HG03460 (cell line): ENCODE measurements at regions not wholly inside any gene's neighbourhood (a gene's known extent, or its start where the extent isn't known, plus 50 kb on each side); places are given as distances from the start of the nearest gene placed in this dataset.
A peak's percentile ranks its signal among the peaks of the same experiment; 100 is the strongest.
"Not testable (repeated sequence)": the region's sequence is repeated elsewhere in the genome, so short reads cannot be mapped to it uniquely, and the experiment has no call there.

Source experiments
- ATAC-seq: cut with Tn5 transposase; IDR thresholded peaks from one replicate; pipeline ENCODE4 v1.9.1; 2021; ENCODE audit not compliant: unreplicated experiment

- not testable (repeated sequence) for ATAC-seq
Measured at GRCh38 chr10:77740396-77740795, 102.8 kb upstream of the KCNMA1 start.

DNA sequence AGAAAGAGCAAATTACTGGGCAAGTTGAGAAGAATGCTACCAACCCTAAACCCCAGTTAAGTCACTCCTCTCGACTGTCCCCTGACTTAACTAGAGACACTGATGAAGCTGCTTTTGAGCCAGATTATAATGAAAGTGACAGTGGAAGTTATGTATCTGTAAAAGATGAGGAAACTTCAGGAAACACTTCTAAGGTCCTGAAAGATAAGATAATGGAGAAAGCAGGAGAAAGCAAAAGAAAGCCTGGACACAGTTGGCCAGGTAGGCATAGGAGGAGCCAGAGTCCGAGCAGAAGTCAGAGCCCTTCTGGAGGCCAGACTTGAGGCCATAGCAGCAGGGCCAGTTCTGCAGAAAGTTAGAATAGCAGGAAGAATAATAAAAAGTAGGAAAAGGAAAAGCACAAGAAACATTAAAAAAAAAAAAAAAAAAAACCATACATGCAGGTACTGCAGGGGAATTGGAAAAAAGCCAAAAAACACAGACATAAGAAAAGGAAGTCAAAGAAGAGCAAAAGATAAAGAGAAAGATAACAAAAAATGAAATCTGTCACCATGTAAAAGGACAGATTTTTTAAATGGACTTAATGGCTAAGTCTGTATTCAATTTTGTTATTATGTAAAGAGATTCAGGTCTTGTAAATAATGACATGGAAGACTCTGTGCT lies 101.0 kb upstream of the KCNMA1 start:
- ATAC-seq: no peak

DNA sequence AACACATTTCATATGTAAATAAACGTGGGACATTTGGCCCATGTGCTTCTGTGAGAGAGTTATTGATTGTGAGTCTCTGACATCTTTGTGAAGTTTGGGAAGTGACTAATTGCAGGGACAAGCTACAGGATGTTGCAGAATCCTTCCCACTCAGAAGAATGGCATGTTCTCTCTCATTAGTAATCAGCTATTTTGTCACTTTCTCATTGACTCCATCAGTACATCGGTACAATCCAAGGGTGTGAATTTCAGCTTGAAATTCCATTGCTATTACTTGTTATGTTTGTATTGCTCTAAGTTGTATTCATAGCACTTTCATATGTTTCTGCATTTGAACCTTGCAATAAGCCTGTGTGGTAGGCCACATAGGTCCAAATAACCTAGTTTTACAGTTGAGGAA lies 100.0 kb upstream of the KCNMA1 start:
- ATAC-seq: no peak

GRCh38 chr10:77735136-77735535 lies 97.5 kb upstream of the KCNMA1 start:
- ATAC-seq: not testable (repeated sequence)

DNA sequence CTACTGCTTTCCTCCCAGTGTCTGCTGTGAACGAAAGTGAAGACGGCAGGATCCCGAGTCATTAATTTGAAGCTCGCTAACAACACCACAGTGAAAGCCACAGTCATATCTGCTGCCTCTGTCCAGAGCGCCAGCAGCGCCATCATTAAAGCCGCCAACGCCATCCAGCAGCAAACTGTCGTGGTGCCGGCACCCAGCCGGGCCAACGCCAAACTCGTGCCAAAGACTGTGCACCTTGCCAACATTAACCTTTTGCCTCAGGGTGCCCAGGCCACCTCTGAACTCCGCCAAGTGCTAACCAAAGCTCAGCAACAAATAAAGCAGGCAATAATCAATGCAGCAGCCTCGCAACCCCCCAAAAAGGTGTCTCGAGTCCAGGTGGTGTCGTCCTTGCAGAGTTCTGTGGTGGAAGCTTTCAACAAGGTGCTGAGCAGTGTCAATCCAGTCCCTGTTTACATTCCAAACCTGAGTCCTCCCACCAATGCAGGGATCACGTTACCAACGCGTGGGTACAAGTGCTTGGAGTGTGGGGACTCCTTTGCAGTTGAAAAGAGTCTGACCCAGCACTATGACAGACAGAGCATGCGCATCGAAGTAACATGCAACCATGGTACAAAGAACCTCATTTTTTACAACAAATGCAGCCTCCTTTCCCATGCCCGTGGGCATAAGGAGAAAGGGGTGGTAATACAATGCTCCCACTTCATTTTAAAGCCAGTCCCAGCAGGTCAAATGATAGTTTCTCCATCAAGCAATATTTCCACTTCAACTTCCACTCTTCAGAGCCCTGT lies 94.8 kb upstream of the KCNMA1 start:
- no peak for ATAC-seq

GRCh38 chr10:77727481-77727880 lies 89.9 kb upstream of the KCNMA1 start:
- ATAC-seq: no peak

GRCh38 chr10:77726732-77727131 lies 89.1 kb upstream of the KCNMA1 start:
- no peak for ATAC-seq

- ATAC-seq: no peak
Measured at GRCh38 chr10:77726301-77726700, 88.7 kb upstream of the KCNMA1 start.

DNA sequence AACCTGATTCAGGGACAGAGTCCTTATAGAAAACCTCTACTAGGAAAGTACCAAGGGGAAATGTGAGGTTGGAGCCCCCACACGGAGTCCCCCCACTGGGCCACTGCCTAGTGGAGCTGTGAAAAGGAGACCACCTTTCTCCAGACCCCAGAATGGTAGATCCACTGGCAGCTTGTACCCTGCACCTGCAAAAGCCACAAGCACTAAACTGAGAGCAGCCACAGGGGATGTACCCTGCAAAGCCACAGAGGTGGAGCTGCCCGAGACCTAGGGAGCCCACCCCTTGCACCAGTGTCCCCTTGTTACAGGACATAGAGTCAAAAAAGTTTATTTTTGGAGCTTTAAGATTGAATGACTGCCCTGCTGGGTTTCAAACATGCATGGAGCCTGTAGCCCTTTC lies 87.2 kb upstream of the KCNMA1 start:
- no peak for ATAC-seq

DNA sequence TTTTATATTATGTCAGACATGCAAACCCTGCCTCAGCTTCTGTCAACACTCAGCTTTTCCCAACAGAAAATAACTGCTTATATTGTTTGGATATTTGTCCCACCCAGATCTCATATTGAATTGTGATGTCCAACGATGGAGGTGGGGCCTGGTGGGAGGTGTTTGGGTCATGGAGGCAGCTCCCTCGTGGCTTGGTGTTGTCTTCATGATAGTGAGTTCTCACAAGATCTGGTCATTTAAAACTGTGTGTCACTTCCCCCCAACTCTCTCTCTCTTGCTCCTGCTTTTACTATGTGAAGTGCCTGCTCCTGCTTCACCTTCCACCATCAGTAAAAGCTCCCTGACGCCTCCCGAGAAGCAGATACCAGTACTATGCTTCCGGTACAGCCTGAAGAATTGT lies 85.8 kb upstream of the KCNMA1 start:
- no peak for ATAC-seq

DNA sequence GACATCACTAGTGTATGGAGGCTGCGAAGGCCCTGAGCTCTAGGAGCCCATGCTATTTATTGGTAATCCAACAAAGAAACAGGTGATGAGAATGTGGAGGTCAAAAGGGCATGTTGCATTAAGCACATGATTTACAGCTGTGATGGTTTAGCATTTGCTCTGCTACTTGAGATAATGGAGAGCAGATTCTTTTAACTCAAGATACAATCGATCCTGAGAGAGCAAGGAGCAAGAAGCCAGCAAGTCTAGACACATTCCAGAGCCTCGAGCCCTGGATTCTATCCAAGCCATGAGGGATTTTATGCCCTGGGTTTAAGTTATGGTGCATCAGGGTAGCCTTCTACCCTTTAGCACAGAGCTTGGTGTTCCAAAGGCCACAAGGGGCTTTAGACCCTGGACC lies 85.3 kb upstream of the KCNMA1 start:
- not testable (repeated sequence) for ATAC-seq

- no peak for ATAC-seq
Measured at GRCh38 chr10:77721815-77722214, 84.2 kb upstream of the KCNMA1 start.

DNA sequence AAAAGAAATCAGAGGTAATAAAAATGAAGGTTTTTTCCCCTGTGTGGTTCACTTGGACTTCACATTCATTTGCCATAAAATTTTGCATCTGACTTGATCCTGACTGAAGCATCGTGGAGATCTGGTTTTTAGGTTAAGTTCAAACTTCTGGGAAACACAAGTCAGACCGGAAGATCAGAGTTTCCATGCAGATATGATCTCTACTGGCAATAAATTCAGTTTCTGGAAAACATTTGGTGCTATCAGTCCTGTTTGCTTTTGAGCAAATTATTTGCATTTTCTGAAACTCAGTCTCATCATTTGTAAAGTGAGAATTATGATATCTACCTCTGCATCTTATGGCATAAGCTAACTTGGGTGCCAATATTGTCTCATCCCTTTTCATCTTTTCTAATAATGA lies 81.3 kb upstream of the KCNMA1 start:
- ATAC-seq: no peak

- not testable (repeated sequence) for ATAC-seq
Measured at GRCh38 chr10:77718312-77718711, 80.7 kb upstream of the KCNMA1 start.

DNA sequence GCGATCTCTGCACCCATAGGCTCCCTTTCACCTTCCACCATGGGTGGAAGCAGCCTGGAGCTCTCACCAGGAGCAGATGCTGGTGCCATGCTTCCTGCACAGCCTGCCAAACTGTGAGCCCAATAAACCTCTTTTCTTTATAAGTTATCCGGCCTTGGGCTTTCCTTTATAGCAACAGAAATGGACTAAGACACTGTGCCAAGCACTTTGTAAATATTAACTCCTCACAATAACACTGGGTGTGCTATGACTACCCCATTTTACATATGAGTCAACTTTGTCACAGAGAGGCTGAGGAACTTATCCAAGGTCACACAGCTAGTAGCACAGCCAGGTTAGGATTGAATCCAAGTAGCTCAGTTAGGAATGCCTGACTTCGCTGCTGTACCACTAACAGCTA lies 79.7 kb upstream of the KCNMA1 start:
- no peak for ATAC-seq

GRCh38 chr10:77716458-77717317 lies 79.1 kb upstream of the KCNMA1 start:
- ATAC-seq: no peak

GRCh38 chr10:77715536-77715935 lies 77.9 kb upstream of the KCNMA1 start:
- no peak for ATAC-seq

DNA sequence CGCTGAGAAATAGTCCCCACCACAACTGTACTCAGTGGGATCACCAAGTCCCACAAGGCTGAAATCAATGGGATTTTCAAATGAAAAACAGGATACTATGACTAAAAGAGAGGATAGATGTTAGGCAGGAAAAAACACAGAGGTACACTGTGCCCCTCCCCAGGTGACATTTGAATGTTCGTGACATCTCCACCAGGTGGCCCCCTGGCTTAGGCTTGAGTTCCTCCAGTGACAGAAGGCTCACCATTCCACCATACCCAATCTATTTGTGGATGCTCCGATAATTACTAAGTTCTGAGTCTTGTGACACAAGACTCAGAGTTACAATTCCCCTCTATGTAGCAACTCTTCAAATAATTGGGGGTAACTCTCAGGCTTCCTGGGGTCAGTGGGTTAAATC lies 77.5 kb upstream of the KCNMA1 start:
- no peak for ATAC-seq

- no peak for ATAC-seq
Measured at GRCh38 chr10:77713521-77714280, 76.1 kb upstream of the KCNMA1 start.

DNA sequence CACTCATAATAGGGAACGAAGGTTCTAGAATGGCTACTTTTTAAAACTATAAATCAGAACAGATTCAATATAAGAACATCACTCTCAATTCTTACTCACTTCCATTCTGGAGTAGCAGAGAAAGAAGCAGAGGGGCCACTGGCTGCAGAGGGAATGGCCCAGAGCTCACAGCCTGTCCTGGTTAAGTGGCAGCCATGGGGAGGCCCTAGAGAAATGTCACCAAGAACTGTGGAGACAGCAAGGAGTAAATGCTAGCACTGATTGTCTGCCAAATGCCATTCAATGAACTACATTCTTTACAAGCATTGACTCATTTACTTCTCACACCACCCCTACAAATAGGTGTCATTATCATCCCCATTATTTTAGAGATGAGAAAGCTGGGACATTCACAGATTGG lies 74.6 kb upstream of the KCNMA1 start:
- ATAC-seq: no peak

DNA sequence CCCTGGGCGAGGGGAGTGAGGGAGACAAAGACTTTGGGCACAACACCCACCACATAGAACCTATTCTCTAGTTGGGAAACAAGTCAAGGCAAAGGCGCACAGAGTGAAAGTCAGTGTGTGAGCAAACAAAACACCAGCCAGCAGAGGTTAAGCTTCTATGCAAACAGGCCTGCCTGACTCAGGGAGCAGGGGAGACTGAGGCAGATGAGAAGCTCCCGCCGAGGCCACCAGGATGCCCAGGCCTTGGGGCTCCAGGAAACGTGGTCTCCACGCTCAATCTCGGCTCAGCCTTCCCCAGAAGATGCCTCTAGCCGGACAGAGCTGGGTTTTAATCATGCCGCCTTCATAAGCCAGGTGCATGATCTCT lies 74.1 kb upstream of the KCNMA1 start:
- ATAC-seq: peak; percentile 8
